ENCODE measurements at regions not wholly inside any gene's neighbourhood (a gene's known extent, or its start where the extent isn't known, plus 50 kb on each side); places are given as distances from the start of the nearest gene placed in this dataset.

DNA sequence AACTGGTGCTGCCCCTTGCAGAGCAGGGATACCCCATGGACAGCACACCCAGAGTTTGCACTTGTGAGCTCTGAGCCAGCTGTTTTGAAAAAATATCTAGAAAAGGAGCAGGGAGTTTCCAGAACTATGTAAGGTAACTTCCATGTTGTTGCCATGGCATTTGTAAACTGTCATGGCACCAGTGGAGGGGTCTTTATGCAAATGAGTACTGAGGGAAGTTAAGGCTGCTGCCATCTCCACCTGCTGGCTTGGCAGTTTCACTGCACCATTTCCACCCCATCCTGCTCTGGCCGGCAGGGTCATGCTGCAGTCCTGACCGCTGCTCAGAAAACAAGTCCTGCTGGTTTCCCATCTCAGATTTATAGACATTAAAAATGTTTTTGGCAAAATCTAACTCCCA, 52.3 kb upstream of the SNTG2 start:
- no peak for DNase-seq

DNA sequence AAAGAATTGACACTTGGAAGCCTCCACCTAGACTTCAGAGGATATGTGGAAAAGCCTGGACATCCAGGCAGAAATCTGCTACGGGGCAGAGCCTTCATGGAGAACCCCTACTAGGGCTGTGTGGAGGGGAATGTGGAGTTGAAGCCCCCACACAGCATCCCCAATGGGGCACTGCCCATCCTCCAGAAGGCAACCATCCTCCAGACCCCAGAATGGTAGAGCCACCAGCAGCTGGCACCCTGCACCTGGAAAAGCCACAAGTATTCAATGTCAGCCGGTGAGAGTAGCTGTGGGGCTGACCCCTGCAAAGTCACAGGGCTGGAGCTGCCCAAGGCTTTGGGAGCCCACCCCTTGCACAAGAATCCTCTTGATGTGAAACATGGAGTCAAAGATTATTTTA, 53.6 kb upstream of the SNTG2 start:
- DNase-seq, result no peak

DNA sequence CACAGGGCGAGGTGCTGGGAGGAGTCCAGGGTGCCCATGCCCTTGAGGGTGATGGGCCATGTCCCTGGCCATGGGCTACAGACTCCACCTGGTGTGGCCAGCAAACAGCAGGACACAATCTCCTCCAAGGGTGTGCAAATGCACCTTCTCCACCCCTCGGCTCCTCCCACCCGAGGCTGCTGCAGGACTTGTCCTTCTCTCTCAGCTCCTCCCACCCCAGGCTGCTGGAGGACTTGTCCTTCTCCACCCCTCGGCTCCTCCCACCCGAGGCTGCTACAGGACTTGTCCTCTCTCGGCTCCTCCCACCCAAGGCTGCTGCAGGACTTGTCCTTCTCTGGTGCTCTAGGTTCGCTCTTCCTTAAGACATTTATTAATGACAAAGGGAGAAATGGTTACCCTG, 57.3 kb upstream of the SNTG2 start:
- DNase-seq, result no peak

DNA sequence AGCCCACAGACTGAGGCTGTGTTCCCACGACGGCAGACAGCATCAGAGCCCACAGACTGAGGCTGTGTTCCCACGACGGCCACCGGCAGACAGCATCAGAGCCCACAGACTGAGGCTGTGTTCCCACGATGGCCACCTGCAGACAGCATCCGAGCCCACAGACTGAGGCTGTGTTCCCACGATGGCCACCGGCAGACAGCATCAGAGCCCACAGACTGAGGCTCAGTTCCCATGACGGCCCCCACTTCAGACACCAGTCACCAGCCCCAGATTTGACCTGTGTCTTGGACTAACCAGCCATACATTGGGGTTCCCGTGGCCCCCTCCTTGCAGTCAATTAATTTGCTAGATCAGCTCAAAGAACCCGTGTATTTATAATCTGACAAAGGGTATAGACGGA, 57.8 kb upstream of the SNTG2 start:
- no peak for DNase-seq

DNA sequence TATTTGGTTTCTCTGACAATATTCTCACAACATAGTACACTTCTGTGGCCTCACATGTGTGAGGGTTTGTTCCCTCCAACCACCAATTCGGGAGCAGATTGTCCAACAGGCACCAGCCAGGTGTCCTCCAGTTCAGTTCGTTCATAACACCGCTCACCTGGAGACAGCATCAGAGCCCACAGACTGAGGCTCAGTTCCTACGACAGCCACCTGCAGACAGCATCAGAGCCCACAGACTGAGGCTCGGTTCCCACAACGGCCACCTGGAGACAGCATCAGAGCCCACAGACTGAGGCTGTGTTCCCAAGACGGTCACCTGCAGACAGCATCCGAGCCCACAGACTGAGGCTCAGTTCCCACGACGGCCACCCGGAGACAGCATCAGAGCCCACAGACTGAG, 58.2 kb upstream of the SNTG2 start:
- DNase-seq, result no peak

DNA sequence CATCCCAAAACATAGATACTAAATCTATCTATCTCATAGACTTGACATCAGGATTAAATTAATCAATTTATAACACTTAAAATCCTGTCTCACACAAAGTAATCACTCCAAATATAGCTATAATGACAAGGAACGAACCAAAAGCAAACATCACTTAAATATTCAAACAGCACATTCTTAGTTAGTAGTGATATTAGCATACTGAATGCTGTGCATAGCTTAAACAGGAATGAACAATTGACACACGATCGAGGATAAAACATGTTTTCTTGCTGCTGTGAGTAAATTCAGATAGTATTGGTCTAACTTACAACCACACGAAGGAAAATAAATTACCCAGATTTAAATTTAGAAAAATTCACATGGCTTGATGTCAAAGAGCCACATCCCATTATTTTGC, 58.9 kb upstream of the SNTG2 start:
- DNase-seq, result no peak

DNA sequence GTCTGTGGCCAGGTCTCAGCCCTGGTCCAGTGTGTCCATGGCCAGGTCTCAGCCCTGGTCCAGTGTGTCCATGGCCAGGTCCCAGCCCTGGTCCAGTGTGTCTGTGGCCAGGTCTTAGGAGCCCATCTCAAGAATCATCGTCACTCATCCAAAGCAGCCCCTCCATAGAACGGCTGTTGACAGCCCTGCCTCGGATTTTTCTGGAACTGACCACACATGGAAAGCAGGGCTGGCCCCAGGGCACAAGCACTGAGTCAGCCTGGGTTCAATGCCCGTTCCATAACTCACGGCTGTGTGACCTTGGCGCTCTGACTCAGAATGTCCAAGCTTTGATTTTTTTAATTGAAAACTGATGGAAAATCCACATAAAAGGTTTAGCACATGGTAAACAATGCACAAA, 59.9 kb upstream of the SNTG2 start:
- no peak for DNase-seq

DNA sequence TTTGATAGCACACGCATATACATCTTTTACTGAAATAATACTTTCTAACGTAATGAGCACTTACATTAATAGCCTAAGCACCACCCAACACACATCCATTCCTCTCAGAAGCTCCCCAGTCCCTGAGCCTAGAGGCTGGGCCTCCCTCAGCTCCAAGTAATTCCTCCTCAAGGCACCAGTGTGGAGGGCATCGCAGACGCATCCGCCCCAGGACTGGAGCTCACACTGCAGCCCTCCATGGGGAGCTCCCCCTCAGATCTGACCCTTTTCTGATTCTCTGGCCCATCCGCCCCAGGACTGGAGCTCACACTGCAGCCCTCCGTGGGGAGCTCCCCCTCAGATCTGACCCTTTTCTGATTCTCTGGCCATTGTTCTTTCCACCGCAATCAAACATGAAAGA, 60.4 kb upstream of the SNTG2 start:
- DNase-seq, result no peak

DNA sequence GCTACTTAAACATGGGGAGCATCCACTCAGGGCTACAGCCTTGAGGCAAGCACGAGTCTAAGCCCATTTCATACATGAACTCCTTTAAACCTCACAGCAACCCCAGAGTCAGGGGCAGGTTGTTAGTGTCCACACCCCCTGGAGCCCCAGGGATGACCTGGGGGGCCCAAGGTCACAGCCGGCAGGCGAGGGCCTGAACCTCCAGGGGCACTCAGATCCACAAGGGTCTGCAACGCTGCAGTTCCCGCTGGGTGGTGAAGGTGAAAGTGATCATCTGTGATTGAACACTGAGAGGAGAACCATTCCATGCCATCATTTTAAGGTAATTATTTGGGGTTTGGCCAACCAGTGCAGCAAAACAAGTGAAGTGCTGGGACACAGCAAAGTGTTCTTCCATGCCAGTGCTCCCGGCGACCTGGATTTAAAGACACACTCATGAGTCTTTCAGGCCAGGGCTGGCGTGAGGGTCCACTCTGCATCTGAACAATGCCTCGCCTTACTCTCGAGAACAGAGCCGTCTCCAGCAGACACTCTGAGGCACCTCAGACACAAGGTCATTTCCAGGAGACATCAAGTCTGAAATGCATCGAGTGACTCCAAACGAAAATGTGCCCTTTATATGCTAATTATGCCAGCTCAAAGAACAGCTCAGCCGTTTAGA, 61.6 kb upstream of the SNTG2 start:
- no peak for DNase-seq

DNA sequence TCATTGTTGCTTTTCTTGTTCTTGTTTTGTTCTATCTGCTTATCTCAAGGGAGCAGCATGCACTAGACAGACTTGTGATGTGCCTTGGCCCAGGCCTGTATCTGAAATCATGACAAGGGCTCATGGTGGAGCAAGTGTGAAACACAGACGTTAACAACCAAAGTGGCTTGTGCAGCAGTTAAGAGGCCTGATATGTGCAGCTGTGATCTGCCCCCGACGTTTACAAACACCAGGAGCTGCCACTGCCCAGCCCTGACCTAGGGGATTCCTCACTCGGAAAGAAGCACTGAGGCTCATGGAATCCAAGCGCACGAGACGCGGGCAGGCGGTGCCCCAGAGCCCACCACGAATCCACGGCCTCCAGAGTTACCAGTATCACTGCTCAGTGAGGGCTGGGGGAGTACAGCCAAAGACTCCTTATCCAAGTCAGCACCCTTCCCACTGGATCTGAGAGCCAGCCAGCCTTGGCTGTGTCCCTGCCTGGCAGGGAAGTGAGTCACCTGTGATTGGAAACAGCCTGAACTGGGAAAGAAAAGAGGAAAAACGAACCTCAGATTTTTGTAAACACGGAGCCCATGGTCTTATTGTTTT, 62.3 kb upstream of the SNTG2 start:
- DNase-seq, result no peak

DNA sequence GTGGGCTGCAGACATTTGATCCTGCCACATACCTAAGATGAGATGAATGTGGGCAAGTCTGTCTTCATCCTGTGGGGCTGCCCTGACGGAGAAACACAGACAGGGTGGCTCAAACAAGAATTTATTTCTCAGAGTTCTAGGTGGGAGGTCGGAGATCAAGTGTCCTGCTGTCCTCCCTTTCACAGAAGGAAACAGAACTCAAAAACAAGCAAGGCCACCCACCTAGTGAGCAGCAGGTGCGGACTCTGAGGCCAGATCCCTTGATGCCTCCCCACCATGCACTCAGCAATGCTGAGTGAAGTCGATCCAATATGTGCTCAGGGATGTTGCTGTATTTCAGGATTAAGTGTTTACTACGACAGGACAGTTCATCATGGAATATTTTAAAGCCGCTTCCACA, 63.0 kb upstream of the SNTG2 start:
- no peak for DNase-seq

DNA sequence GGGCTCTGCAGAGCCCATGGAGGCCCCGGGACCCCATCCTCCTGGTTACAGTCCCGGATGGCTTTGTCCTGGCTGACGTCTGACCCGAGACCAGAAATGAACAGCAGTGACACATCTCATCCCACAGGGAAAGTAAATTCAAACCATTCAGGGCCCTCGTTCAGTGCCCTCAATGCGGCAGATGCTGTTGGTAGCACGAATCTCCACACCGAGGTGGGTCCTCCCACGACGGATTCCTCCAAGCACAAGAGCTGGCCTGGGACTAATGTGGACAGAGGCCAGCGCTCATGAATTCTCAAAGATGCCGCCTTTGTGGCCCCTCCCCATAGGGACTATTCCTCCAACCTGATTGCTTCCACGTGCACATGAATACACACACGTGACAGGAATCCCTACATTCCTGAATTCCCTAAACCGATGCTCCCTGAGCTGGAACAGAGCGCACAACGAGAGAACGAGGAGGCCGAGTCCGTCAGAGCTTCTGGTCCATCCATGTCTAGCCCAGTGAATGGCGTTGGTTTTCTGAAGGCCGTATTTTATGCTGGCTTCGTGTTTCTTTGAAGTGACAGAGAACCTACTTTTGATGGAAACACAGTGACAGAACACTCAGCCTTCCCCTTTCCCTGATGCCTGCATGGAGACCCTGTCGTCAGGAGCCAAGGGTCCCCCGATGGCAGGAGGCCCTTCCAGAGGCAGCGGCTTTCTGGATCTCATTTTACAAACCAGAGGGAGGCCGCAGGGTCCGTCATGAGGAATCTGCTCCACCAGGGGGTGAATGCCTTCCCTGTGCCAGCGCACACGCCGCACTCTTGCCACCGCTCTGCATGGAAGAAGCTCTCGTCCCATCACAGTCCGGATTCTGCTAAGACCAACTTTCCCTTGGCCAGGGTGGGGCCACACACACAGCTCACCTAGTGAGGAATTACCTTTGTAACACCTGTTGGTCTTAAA, 64.3 kb upstream of the SNTG2 start:
- no peak for DNase-seq

DNA sequence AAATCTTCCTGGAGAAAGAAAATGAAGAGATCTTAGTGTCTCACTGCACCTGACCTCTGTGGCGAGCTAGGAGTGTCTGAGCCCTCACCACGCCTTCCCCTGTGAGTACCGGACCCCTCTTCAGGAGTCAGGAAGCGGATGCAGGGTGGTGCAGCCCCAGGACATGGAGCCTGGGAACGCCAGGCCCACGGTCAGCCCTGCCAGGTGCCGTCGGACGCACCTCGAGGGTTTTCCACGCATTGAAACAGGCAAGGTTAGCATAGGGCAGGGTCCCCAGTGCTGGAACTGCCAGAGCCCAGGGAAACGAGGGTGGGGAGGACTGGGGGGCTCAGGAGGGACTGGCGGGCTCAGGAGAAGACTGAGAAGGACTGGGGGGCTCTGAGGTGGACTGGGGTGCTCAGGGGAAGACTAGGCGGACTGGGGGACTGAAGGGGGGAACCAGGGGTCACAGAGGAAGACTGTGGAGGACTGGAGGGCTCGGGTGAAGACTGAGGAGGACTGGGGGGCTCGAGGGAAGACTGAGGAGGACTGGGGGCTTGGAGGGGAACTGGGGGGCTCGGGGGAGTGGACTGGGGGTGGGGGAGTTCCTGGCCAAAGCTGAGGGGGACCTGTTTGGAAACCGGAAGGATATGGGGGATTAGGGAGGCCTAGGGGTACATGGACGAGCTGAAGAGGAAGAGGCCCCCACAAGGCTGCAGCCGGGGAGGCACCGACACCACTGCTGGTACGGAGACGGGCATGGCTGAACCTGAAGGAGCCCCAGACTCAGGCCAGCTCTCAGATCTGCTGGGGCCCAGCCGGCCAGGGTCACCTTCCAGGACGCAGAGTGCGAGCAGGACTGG, 65.2 kb upstream of the SNTG2 start:
- DNase-seq, result no peak

DNA sequence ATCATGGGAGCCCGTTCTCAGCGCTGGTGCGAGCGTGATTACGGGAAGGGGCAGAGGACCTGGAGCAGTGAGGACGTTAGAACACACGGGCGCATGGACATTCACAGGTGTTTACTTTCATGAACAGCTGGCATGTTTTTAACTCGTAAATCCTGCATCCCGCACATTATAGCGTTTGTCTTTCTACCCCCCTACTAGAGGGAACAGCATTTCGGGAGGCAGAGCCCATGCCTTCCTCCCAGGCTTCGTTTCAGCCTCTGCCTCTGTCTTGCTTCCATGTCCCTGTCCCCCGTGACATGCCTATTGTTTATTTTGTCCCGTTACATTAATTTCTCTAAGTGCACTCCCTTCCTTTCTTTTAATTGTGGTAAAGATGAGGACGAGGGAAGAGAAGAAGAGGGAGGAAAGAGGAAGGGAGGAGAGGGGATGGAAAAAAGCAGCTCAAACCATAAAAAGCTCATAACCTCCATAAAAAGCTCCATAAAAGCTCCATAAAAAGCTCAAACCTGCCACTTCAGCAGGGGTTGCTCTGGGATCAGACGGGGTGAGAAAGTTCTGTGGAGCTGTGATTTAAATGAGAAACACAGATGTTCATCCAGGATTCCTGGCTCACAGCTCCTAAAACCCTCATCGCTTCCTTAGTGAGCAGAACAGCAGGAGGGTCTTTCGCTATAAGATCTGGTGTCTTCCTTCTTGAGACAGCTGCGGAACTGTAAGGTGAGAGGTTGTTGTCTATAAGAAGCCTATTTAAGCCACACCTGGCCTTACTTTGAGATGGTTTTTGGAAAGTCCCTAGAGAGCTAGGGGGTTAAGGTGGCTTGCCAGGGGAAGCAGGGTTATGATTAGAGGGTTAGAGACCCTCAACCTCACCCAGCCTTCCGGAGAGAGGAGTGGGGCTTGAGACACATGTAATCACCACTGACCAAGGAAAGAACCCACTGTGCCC, 66.6 kb upstream of the SNTG2 start:
- DNase-seq, result no peak

DNA sequence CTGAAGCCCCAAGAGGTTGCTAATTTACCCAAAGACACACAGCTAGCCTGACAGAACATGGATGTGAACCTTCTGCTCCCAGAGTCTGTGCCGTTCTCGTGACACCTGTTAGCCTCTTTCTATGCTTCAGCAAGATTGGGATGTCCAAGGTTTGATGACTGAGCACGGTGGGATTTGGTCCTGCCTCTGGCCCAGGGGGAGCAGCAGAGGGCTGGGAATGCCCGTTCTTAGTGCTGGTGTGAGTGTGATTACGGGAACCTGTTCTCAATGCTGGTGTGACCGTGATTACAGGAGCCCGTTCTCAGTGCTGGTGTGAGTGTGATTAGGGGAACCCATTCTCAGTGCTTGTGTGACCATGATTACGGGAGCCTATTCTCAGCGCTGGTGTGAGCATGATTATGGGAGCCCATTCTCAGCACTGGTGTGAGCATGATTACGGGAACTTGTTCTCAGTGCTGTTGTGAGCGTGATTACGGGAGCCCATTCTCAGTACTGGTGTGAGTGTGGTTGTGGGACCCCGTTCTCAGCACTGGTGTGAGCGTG, 67.3 kb upstream of the SNTG2 start:
- no peak for DNase-seq

DNA sequence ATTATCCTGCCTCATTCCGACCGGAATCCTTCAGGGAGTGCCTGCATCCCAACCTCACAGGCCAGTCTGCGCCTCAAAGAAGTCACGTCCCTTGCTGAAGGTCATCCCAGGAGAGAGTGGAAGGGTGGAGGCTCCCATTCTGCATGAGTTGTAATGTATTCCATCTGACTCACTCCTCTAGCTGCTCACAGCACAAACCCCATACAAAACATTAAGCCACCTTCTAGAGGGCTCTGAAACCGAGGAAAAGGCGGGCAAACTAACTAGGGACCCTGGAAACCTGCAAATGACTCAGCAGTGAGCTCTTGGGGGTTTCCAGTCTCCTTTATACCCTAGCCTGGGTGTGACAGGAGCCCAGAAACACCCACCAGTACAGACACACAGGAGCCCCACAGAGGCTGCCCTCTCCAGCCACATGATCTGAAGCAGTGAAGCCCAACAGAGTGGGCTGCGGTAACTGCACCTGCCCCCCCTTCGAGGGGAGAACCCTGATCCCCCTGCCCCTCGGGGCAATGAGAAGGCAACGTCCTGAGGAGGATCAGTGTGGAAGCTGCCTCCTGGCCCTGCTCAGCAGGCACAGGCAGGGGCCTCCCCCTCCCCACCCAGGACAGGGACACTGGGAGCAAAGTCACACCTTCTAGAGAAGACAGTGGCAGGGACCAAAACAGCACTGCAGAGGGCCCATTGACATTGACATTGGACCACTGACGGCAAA, 69.3 kb upstream of the SNTG2 start:
- no peak for DNase-seq

DNA sequence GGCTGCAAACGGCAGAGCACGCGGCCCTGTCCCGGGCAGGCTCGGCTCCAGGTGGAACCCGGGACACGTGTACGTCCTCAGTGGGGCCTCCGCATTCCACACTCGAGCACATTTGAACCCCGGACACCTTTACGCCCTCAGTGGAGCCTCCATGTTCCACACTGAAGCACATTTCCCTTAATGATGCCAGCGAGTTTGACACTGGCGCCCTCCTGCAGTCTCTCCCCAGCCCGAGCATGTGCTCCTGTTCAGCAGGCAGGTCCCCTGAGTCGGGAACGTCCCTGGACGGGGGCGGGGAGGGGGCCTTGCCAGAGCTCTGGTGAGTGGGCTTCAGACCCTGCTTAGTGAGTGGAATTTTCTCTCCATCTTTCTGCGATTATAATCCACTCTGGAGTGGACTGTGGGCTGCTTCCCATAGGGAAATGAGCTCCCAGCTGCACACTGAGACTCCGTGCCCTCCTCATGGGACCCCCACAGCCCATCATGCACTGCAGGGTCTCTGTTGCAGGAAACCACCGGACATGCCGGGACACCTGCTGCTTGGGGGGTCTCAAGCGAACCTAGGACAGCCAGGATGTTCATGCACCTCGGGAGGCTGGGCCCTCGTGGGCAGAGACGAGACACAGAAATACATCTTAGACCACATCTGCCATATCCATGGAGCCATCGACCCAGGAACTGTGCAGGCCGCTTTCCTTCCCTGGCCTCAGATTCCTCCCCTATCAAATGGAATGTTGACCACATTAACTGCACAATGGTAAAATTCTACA, 70.3 kb upstream of the SNTG2 start:
- no peak for DNase-seq

DNA sequence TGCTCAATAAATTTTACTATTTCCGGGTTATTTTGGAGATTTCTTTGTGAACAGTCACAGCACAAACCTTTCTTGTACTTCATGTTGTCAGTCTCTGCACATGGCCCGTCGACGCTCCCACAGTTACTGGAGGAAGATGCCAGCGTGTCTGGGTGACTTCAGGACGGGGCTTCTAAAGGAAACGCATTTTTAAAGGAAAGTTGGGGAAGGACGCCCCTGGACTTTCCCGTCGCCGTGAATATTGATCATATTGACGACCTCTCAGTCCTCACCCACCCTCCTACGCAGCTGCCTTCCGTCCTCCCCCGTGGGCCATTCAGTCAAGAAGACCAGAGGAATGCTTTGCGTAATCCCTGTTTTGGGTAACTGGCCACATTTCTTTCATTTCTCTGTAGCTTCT, 71.1 kb upstream of the SNTG2 start:
- DNase-seq, result no peak

DNA sequence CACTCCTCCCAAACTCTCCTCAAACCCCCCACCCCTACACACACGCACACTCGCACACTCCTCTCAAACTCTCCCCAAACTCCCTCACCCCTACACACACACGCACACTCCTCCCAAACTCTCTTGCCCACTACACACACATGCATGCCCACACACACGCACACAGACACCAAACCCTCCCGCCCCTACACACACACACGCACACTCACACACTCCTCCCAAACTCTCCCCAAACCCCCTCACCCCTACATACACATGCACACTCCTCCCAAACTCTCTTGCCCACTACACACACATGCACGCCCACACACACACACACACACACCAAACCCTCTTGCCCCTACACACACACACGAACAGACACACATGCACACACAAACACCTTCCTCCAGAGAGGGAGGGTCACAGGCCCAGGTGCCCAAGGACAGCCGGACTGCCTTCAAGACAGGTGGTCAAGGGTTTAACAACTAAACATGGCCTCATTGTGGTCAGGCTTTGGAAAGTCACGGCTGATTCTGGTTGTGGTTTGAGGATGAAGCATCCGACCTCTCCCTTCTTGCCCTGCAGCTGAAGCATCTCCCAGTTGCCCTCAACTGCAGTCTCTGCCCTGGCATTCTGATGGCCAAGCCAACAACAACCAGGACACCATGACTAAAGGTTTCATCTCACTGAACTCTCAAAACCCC, 72.3 kb upstream of the SNTG2 start:
- no peak for DNase-seq

DNA sequence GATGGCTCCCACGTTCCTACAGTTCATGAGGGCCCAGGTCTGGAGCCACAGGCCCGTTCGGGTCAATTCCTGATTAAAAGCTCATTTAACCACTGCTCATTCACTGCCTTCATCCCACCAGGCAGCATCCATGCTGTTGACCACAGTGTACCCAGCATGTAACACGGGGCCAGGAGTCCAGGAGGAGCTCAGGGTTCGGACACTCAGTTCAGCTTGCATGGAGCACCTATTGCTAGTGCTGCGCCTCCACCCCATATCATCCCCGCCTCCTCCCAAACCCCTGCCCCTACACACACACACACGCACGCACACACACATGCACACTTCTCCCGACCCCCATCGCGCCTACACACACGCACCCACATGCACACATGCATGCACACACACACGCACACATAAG, 72.9 kb upstream of the SNTG2 start:
- no peak for DNase-seq
